ENCODE measurements at regions not wholly inside any gene's neighbourhood (a gene's known extent, or its start where the extent isn't known, plus 50 kb on each side); places are given as distances from the start of the nearest gene placed in this dataset.
"Not testable (repeated sequence)": the region's sequence is repeated elsewhere in the genome, so short reads cannot be mapped to it uniquely, and the experiment has no call there.

- Histone ChIP-seq H3K9ac (ENCODE audit: low read depth in 1 of 3, low read length in 3 of 3) (no peak overlapping the region), H3K4me1 (ENCODE audit: control insufficient read depth in 3 of 3, insufficient read depth in 3 of 3, low read length in 3 of 3) (no peaks in the 10 kb centered on the region), H3K4me3 (ENCODE audit: low read length in 3 of 3) (no peak overlapping the region), H3K36me3 (ENCODE audit: control insufficient read depth in 3 of 3, insufficient read depth in 3 of 3, low read length in 3 of 3) (no peaks in the 10 kb centered on the region), H3K27ac (ENCODE audit: low read depth, low read length) (no peak overlapping the region), H3K27me3 (ENCODE audit: control insufficient read depth in 3 of 3, insufficient read depth in 3 of 3, low read length in 3 of 3) (no peaks in the 10 kb centered on the region), H3K9me3 (ENCODE audit: control insufficient read depth in 3 of 3, low read length in 3 of 3) (no peaks in the 10 kb centered on the region)
Measured at GRCh38 chr9:80995759-80996158, 693.6 kb downstream of the TLE1 start.

- Histone ChIP-seq H3K4me3 (ENCODE audit: low read length in 3 of 3) (no peak overlapping the region), H3K4me1 (ENCODE audit: control insufficient read depth in 3 of 3, insufficient read depth in 3 of 3, low read length in 3 of 3) (no peaks in the 10 kb centered on the region), H3K9ac (ENCODE audit: low read depth in 1 of 3, low read length in 3 of 3) (no peak overlapping the region), H3K27ac (ENCODE audit: low read depth, low read length) (no peak overlapping the region), H3K27me3 (ENCODE audit: control insufficient read depth in 3 of 3, insufficient read depth in 3 of 3, low read length in 3 of 3) (no peaks in the 10 kb centered on the region), H3K9me3 (ENCODE audit: control insufficient read depth in 3 of 3, low read length in 3 of 3) (no peaks in the 10 kb centered on the region), H3K36me3 (ENCODE audit: control insufficient read depth in 3 of 3, insufficient read depth in 3 of 3, low read length in 3 of 3) (no peaks in the 10 kb centered on the region)
Measured at GRCh38 chr9:80994892-80995291, 694.5 kb downstream of the TLE1 start.

- not testable (repeated sequence) for H3K9me3 ChIP-seq (ENCODE audit: control insufficient read depth in 3 of 3, low read length in 3 of 3); H3K4me3 ChIP-seq (ENCODE audit: low read length in 3 of 3); H3K4me1 ChIP-seq (ENCODE audit: control insufficient read depth in 3 of 3, insufficient read depth in 3 of 3, low read length in 3 of 3); H3K27me3 ChIP-seq (ENCODE audit: control insufficient read depth in 3 of 3, insufficient read depth in 3 of 3, low read length in 3 of 3); H3K9ac ChIP-seq (ENCODE audit: low read depth in 1 of 3, low read length in 3 of 3); H3K36me3 ChIP-seq (ENCODE audit: control insufficient read depth in 3 of 3, insufficient read depth in 3 of 3, low read length in 3 of 3); H3K27ac ChIP-seq (ENCODE audit: low read depth, low read length)
Measured at GRCh38 chr9:80985595-80985994, 703.8 kb downstream of the TLE1 start.

- no peak overlapping the region for H3K4me3 ChIP-seq (ENCODE audit: low read length in 3 of 3)
- H3K9me3 ChIP-seq (ENCODE audit: control insufficient read depth in 3 of 3, low read length in 3 of 3), result peaks cover 0 to 2% (median 0%) of the 10 kb centered on the region in 3 donors
- H3K9ac ChIP-seq (ENCODE audit: low read depth in 1 of 3, low read length in 3 of 3), result no peak overlapping the region
- H3K4me1 ChIP-seq (ENCODE audit: control insufficient read depth in 3 of 3, insufficient read depth in 3 of 3, low read length in 3 of 3), result no peaks in the 10 kb centered on the region
- no peak overlapping the region for H3K27ac ChIP-seq (ENCODE audit: low read depth, low read length)
- no peaks in the 10 kb centered on the region for H3K36me3 ChIP-seq (ENCODE audit: control insufficient read depth in 3 of 3, insufficient read depth in 3 of 3, low read length in 3 of 3)
- H3K27me3 ChIP-seq (ENCODE audit: control insufficient read depth in 3 of 3, insufficient read depth in 3 of 3, low read length in 3 of 3), result no peaks in the 10 kb centered on the region
Measured at GRCh38 chr9:80976403-80976802, 712.9 kb downstream of the TLE1 start.

GRCh38 chr9:80970377-80970776 lies 719.0 kb downstream of the TLE1 start:
- not testable (repeated sequence) for H3K4me3 ChIP-seq (ENCODE audit: low read length in 3 of 3); H3K36me3 ChIP-seq (ENCODE audit: control insufficient read depth in 3 of 3, insufficient read depth in 3 of 3, low read length in 3 of 3); H3K27me3 ChIP-seq (ENCODE audit: control insufficient read depth in 3 of 3, insufficient read depth in 3 of 3, low read length in 3 of 3); H3K9ac ChIP-seq (ENCODE audit: low read depth in 1 of 3, low read length in 3 of 3); H3K9me3 ChIP-seq (ENCODE audit: control insufficient read depth in 3 of 3, low read length in 3 of 3); H3K27ac ChIP-seq (ENCODE audit: low read depth, low read length); H3K4me1 ChIP-seq (ENCODE audit: control insufficient read depth in 3 of 3, insufficient read depth in 3 of 3, low read length in 3 of 3)

GRCh38 chr9:80968611-80969010 lies 720.7 kb downstream of the TLE1 start:
- H3K9me3 ChIP-seq (ENCODE audit: control insufficient read depth in 3 of 3, low read length in 3 of 3), result no peaks in the 10 kb centered on the region
- no peak overlapping the region for H3K4me3 ChIP-seq (ENCODE audit: low read length in 3 of 3)
- no peaks in the 10 kb centered on the region for H3K4me1 ChIP-seq (ENCODE audit: control insufficient read depth in 3 of 3, insufficient read depth in 3 of 3, low read length in 3 of 3)
- H3K27me3 ChIP-seq (ENCODE audit: control insufficient read depth in 3 of 3, insufficient read depth in 3 of 3, low read length in 3 of 3), result no peaks in the 10 kb centered on the region
- no peaks in the 10 kb centered on the region for H3K36me3 ChIP-seq (ENCODE audit: control insufficient read depth in 3 of 3, insufficient read depth in 3 of 3, low read length in 3 of 3)
- H3K27ac ChIP-seq (ENCODE audit: low read depth, low read length), result no peak overlapping the region
- H3K9ac ChIP-seq (ENCODE audit: low read depth in 1 of 3, low read length in 3 of 3), result no peak overlapping the region

GRCh38 chr9:80964914-80965313 lies 724.4 kb downstream of the TLE1 start:
- Histone ChIP-seq H3K4me1 (ENCODE audit: control insufficient read depth in 3 of 3, insufficient read depth in 3 of 3, low read length in 3 of 3) (no peaks in the 10 kb centered on the region), H3K9me3 (ENCODE audit: control insufficient read depth in 3 of 3, low read length in 3 of 3) (no peaks in the 10 kb centered on the region), H3K27ac (ENCODE audit: low read depth, low read length) (no peak overlapping the region)

GRCh38 chr9:80964374-80964773 lies 725.0 kb downstream of the TLE1 start:
- Histone ChIP-seq H3K27me3 (ENCODE audit: control insufficient read depth in 3 of 3, insufficient read depth in 3 of 3, low read length in 3 of 3) (no peaks in the 10 kb centered on the region), H3K4me1 (ENCODE audit: control insufficient read depth in 3 of 3, insufficient read depth in 3 of 3, low read length in 3 of 3) (no peaks in the 10 kb centered on the region), H3K36me3 (ENCODE audit: control insufficient read depth in 3 of 3, insufficient read depth in 3 of 3, low read length in 3 of 3) (no peaks in the 10 kb centered on the region), H3K4me3 (ENCODE audit: low read length in 3 of 3) (no peak overlapping the region), H3K27ac (ENCODE audit: low read depth, low read length) (no peak overlapping the region), H3K9me3 (ENCODE audit: control insufficient read depth in 3 of 3, low read length in 3 of 3) (no peaks in the 10 kb centered on the region), H3K9ac (ENCODE audit: low read depth in 1 of 3, low read length in 3 of 3) (no peak overlapping the region)

More at GRCh38 chr9:80964914-80965313, 724.4 kb downstream of the TLE1 start:
- no peak overlapping the region for H3K9ac ChIP-seq (ENCODE audit: low read depth in 1 of 3, low read length in 3 of 3)
- no peaks in the 10 kb centered on the region for H3K36me3 ChIP-seq (ENCODE audit: control insufficient read depth in 3 of 3, insufficient read depth in 3 of 3, low read length in 3 of 3)
- no peaks in the 10 kb centered on the region for H3K27me3 ChIP-seq (ENCODE audit: control insufficient read depth in 3 of 3, insufficient read depth in 3 of 3, low read length in 3 of 3)
- H3K4me3 ChIP-seq (ENCODE audit: low read length in 3 of 3), result no peak overlapping the region

- H3K9me3 ChIP-seq (ENCODE audit: control insufficient read depth in 3 of 3, low read length in 3 of 3), result no peaks in the 10 kb centered on the region
- H3K4me3 ChIP-seq (ENCODE audit: low read length in 3 of 3), result no peak overlapping the region
- H3K36me3 ChIP-seq (ENCODE audit: control insufficient read depth in 3 of 3, insufficient read depth in 3 of 3, low read length in 3 of 3), result no peaks in the 10 kb centered on the region
- no peak overlapping the region for H3K27ac ChIP-seq (ENCODE audit: low read depth, low read length)
- no peaks in the 10 kb centered on the region for H3K4me1 ChIP-seq (ENCODE audit: control insufficient read depth in 3 of 3, insufficient read depth in 3 of 3, low read length in 3 of 3)
- H3K27me3 ChIP-seq (ENCODE audit: control insufficient read depth in 3 of 3, insufficient read depth in 3 of 3, low read length in 3 of 3), result no peaks in the 10 kb centered on the region
- H3K9ac ChIP-seq (ENCODE audit: low read depth in 1 of 3, low read length in 3 of 3), result no peak overlapping the region
Measured at GRCh38 chr9:80957801-80958200, 731.5 kb downstream of the TLE1 start.

GRCh38 chr9:80954521-80954920 lies 734.8 kb downstream of the TLE1 start:
- Histone ChIP-seq H3K36me3 (ENCODE audit: control insufficient read depth in 3 of 3, insufficient read depth in 3 of 3, low read length in 3 of 3) (no peaks in the 10 kb centered on the region), H3K4me1 (ENCODE audit: control insufficient read depth in 3 of 3, insufficient read depth in 3 of 3, low read length in 3 of 3) (no peaks in the 10 kb centered on the region), H3K27me3 (ENCODE audit: control insufficient read depth in 3 of 3, insufficient read depth in 3 of 3, low read length in 3 of 3) (no peaks in the 10 kb centered on the region), H3K9me3 (ENCODE audit: control insufficient read depth in 3 of 3, low read length in 3 of 3) (no peaks in the 10 kb centered on the region), H3K4me3 (ENCODE audit: low read length in 3 of 3) (no peak overlapping the region), H3K27ac (ENCODE audit: low read depth, low read length) (no peak overlapping the region), H3K9ac (ENCODE audit: low read depth in 1 of 3, low read length in 3 of 3) (no peak overlapping the region)

GRCh38 chr9:80952363-80952922 lies 736.9 kb downstream of the TLE1 start:
- no peak overlapping the region for H3K9ac ChIP-seq (ENCODE audit: low read depth in 1 of 3, low read length in 3 of 3)
- H3K4me1 ChIP-seq (ENCODE audit: control insufficient read depth in 3 of 3, insufficient read depth in 3 of 3, low read length in 3 of 3), result no peaks in the 10 kb centered on the region
- no peaks in the 10 kb centered on the region for H3K36me3 ChIP-seq (ENCODE audit: control insufficient read depth in 3 of 3, insufficient read depth in 3 of 3, low read length in 3 of 3)
- no peak overlapping the region for H3K4me3 ChIP-seq (ENCODE audit: low read length in 3 of 3)
- no peak overlapping the region for H3K27ac ChIP-seq (ENCODE audit: low read depth, low read length)
- H3K27me3 ChIP-seq (ENCODE audit: control insufficient read depth in 3 of 3, insufficient read depth in 3 of 3, low read length in 3 of 3), result no peaks in the 10 kb centered on the region
- no peaks in the 10 kb centered on the region for H3K9me3 ChIP-seq (ENCODE audit: control insufficient read depth in 3 of 3, low read length in 3 of 3)
